ENCODE measurements at regions not wholly inside any gene's neighbourhood (a gene's known extent, or its start where the extent isn't known, plus 50 kb on each side); places are given as distances from the start of the nearest gene placed in this dataset.
A peak's percentile ranks its signal among the peaks of the same experiment; 100 is the strongest.

- H3K27me3 ChIP-seq (ENCODE audit: insufficient read depth, low read depth, severe bottlenecking): no peaks in the 10 kb centered on the region
- peak overlapping the region; percentile 34 for H3K4me3 ChIP-seq (ENCODE audit: low read depth, low read length)
- no peak for TF ChIP-seq CTCF (IDR thresholded peaks at IDR 0.05; ENCODE audit: low read depth, low read length)
- no peak for DNase-seq
- H3K36me3 ChIP-seq: no peaks in the 10 kb centered on the region
- peak overlapping the region; percentile 99 for H3K27ac ChIP-seq
- no peaks in the 10 kb centered on the region for H3K9me3 ChIP-seq (ENCODE audit: severe bottlenecking)
Measured at GRCh38 chr9:134491856-134492255, 149.7 kb upstream of the COL5A1 start.

GRCh38 chr9:134492281-134492691 is 149.3 kb upstream of the COL5A1 start:
- Histone ChIP-seq H3K36me3 (no peaks in the 10 kb centered on the region), H3K27me3 (ENCODE audit: insufficient read depth, low read depth, severe bottlenecking) (no peaks in the 10 kb centered on the region), H3K9me3 (ENCODE audit: severe bottlenecking) (no peaks in the 10 kb centered on the region), H3K27ac (peak overlapping the region; percentile 99), H3K4me3 (ENCODE audit: low read depth, low read length) (peak overlapping the region; percentile 38)
- DNase-seq: peak; percentile 97
- no peak for TF ChIP-seq CTCF (IDR thresholded peaks at IDR 0.05; ENCODE audit: low read depth, low read length)

- Histone ChIP-seq H3K36me3 (no peaks in the 10 kb centered on the region), H3K27me3 (ENCODE audit: insufficient read depth, low read depth, severe bottlenecking) (no peaks in the 10 kb centered on the region), H3K27ac (peak overlapping the region; percentile 99), H3K9me3 (ENCODE audit: severe bottlenecking) (no peaks in the 10 kb centered on the region), H3K4me3 (ENCODE audit: low read depth, low read length) (peak overlapping the region; percentile 38)
- TF ChIP-seq CTCF (IDR thresholded peaks at IDR 0.05; ENCODE audit: low read depth, low read length): no peak
- DNase-seq: peak; percentile 94
Measured at GRCh38 chr9:134492721-134493460, 148.7 kb upstream of the COL5A1 start.

- peak overlapping the region; percentile 17 for H3K4me3 ChIP-seq (ENCODE audit: low read depth, low read length)
- peak overlapping the region; percentile 99 for H3K27ac ChIP-seq
Measured at GRCh38 chr9:134493461-134494272, 147.9 kb upstream of the COL5A1 start.

GRCh38 chr9:134494273-134494815 is 147.3 kb upstream of the COL5A1 start:
- H3K4me3 ChIP-seq (ENCODE audit: low read depth, low read length): no peak overlapping the region; the same call in 1 of the 2 replicates
- H3K27me3 ChIP-seq (ENCODE audit: insufficient read depth, low read depth, severe bottlenecking): no peaks in the 10 kb centered on the region
- peak overlapping the region; percentile 44 for H3K27ac ChIP-seq
- no peaks in the 10 kb centered on the region for H3K9me3 ChIP-seq (ENCODE audit: severe bottlenecking)
- H3K36me3 ChIP-seq: no peaks in the 10 kb centered on the region
- peak; percentile 19; the same call in 1 of the 2 replicates for TF ChIP-seq CTCF (IDR thresholded peaks at IDR 0.05; ENCODE audit: low read depth, low read length)
- DNase-seq: peak; percentile 38

More at GRCh38 chr9:134493461-134494272, 147.9 kb upstream of the COL5A1 start:
- Histone ChIP-seq H3K27me3 (ENCODE audit: insufficient read depth, low read depth, severe bottlenecking) (no peaks in the 10 kb centered on the region), H3K36me3 (no peaks in the 10 kb centered on the region), H3K9me3 (ENCODE audit: severe bottlenecking) (no peaks in the 10 kb centered on the region)
- no peak for DNase-seq
- 0 out of 2 replicates have a peak, but pooled peaks have one; percentile 24 for TF ChIP-seq CTCF (IDR thresholded peaks at IDR 0.05; ENCODE audit: low read depth, low read length)
